Nephron progenitor cell (in vitro differentiated cells): ENCODE measurements at regions not wholly inside any gene's neighbourhood (a gene's known extent, or its start where the extent isn't known, plus 50 kb on each side); places are given as distances from the start of the nearest gene placed in this dataset.

Experiments used
- DNase-seq: peaks from one replicate; pipeline ENCODE4 v3.0.0; 2021
- H3K27ac Mint-ChIP-seq: 2 replicates; pipeline ENCODE4 v1.8.0; 2021; ENCODE audit warnings: mild to moderate bottlenecking, moderate library complexity, mixed read lengths
- H3K27me3 Mint-ChIP-seq: 2 replicates; pipeline ENCODE4 v1.8.0; 2021; ENCODE audit warnings: mild to moderate bottlenecking, low read depth, mixed read lengths; ENCODE audit not compliant: poor library complexity
- H3K36me3 Mint-ChIP-seq: 2 replicates; pipeline ENCODE4 v1.8.0; 2021; ENCODE audit warnings: low read depth, mixed read lengths
- H3K4me1 Mint-ChIP-seq: 2 replicates; pipeline ENCODE4 v1.8.0; 2021; ENCODE audit warnings: mixed read lengths
- H3K4me3 Mint-ChIP-seq: 2 replicates; pipeline ENCODE4 v1.8.0; 2021; ENCODE audit warnings: mild to moderate bottlenecking, moderate library complexity, mixed read lengths
- H3K9me3 Mint-ChIP-seq: 2 replicates; pipeline ENCODE4 v1.8.0; 2021; ENCODE audit warnings: mild to moderate bottlenecking, moderate library complexity, mixed read lengths
- CTCF ChIP-seq: fragments of 200-600 bp; sonication (generic); IDR thresholded peaks from 2 replicates; pipeline ENCODE4 v1.5.0; 2021; ENCODE audit warnings: antibody characterized with exemption

- Mint-ChIP-seq H3K4me1 (no peaks in the 10 kb centered on the region), H3K27ac (no peak overlapping the region), H3K36me3 (no peaks in the 10 kb centered on the region), H3K9me3 (peaks cover 70% of the 10 kb centered on the region), H3K27me3 (peaks cover 4% of the 10 kb centered on the region), H3K4me3 (no peak overlapping the region)
- no peak for TF ChIP-seq CTCF
- no peak for DNase-seq
Measured at GRCh38 chr17:22131740-22132139, 439.4 kb downstream of the KCNJ18 start.

GRCh38 chr17:22138861-22139469 is 446.6 kb downstream of the KCNJ18 start:
- Mint-ChIP-seq H3K36me3 (no peaks in the 10 kb centered on the region), H3K27me3 (no peaks in the 10 kb centered on the region), H3K4me1 (no peaks in the 10 kb centered on the region), H3K4me3 (no peak overlapping the region), H3K9me3 (peaks cover 19% of the 10 kb centered on the region), H3K27ac (no peak overlapping the region)
- no peak for DNase-seq
- no peak for TF ChIP-seq CTCF

- no peak for TF ChIP-seq CTCF
- Mint-ChIP-seq H3K4me3 (no peak overlapping the region), H3K4me1 (no peaks in the 10 kb centered on the region), H3K36me3 (no peaks in the 10 kb centered on the region), H3K27me3 (no peaks in the 10 kb centered on the region), H3K9me3 (peaks cover 6% of the 10 kb centered on the region), H3K27ac (no peak overlapping the region)
- DNase-seq = no peak
Measured at GRCh38 chr17:22142091-22142490, 449.8 kb downstream of the KCNJ18 start.

- TF ChIP-seq CTCF = no peak
- Mint-ChIP-seq H3K4me1 (no peaks in the 10 kb centered on the region), H3K27me3 (no peaks in the 10 kb centered on the region), H3K4me3 (no peak overlapping the region), H3K9me3 (peaks cover 26% of the 10 kb centered on the region), H3K36me3 (no peaks in the 10 kb centered on the region), H3K27ac (no peak overlapping the region)
- no peak for DNase-seq
Measured at GRCh38 chr17:22145605-22146178, 453.4 kb downstream of the KCNJ18 start.

- peaks cover 30% of the 10 kb centered on the region for H3K9me3 Mint-ChIP-seq
- no peak overlapping the region for H3K27ac Mint-ChIP-seq
- no peak overlapping the region for H3K4me3 Mint-ChIP-seq
- TF ChIP-seq CTCF = no peak
- H3K27me3 Mint-ChIP-seq = no peaks in the 10 kb centered on the region
- DNase-seq = no peak
- no peaks in the 10 kb centered on the region for H3K4me1 Mint-ChIP-seq
- no peaks in the 10 kb centered on the region for H3K36me3 Mint-ChIP-seq
Measured at GRCh38 chr17:22158364-22158763, 466.0 kb downstream of the KCNJ18 start.

- no peak for DNase-seq
- no peak overlapping the region for H3K4me3 Mint-ChIP-seq
- H3K4me1 Mint-ChIP-seq = no peaks in the 10 kb centered on the region
- H3K36me3 Mint-ChIP-seq = no peaks in the 10 kb centered on the region
- no peak for TF ChIP-seq CTCF
- H3K27ac Mint-ChIP-seq = no peak overlapping the region
- peaks cover 4% of the 10 kb centered on the region for H3K9me3 Mint-ChIP-seq
- no peaks in the 10 kb centered on the region for H3K27me3 Mint-ChIP-seq
Measured at GRCh38 chr17:22161376-22161775, 469.1 kb downstream of the KCNJ18 start.
